ENCODE measurements at regions not wholly inside any gene's neighbourhood (a gene's known extent, or its start where the extent isn't known, plus 50 kb on each side); places are given as distances from the start of the nearest gene placed in this dataset.

DNA sequence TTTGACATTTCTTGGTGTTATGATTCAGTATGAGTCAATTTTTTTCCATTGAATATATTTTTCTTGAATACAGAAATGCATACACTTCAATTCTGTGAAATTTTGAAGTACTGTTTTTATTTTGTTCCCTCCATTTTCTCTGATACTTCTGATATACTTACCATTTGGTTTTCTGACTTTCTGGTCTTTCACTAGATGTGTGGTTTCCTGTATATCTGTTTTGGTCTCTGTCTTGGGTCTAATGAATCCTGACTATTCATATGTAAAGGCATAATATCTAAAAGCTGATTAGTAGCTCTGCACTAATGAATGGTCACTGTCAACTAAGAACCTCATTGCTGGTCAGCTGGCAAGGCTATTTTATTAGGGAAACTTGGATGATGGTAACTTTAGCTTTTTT lies 345.6 kb downstream of the GRB14 start:
- TF ChIP-seq RAD21 (IDR thresholded peaks at IDR 0.05; ENCODE audit: low read depth) (no peak), EZH2phosphoT487 (IDR thresholded peaks at IDR 0.05; ENCODE audit: borderline replicate concordance) (no peak), POLR2A (IDR thresholded peaks at IDR 0.05; ENCODE audit: borderline replicate concordance, extremely low read depth, insufficient read depth, insufficient read length) (no peak), EZH2 (IDR thresholded peaks at IDR 0.05) (no peak), POLR2AphosphoS5 (IDR thresholded peaks at IDR 0.05; ENCODE audit: low read depth, low read length) (no peak)
- TF ChIP-seq, protein P1, sequence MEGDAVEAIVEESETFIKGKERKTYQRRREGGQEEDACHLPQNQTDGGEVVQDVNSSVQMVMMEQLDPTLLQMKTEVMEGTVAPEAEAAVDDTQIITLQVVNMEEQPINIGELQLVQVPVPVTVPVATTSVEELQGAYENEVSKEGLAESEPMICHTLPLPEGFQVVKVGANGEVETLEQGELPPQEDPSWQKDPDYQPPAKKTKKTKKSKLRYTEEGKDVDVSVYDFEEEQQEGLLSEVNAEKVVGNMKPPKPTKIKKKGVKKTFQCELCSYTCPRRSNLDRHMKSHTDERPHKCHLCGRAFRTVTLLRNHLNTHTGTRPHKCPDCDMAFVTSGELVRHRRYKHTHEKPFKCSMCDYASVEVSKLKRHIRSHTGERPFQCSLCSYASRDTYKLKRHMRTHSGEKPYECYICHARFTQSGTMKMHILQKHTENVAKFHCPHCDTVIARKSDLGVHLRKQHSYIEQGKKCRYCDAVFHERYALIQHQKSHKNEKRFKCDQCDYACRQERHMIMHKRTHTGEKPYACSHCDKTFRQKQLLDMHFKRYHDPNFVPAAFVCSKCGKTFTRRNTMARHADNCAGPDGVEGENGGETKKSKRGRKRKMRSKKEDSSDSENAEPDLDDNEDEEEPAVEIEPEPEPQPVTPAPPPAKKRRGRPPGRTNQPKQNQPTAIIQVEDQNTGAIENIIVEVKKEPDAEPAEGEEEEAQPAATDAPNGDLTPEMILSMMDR (IDR thresholded peaks at IDR 0.05 in 2 of 3, conservative IDR thresholded peaks at IDR 0.05 in 1 of 3; ENCODE audit: borderline replicate concordance in 1 of 3, insufficient read depth in 1 of 3, low read depth in 2 of 3, low read length in 2 of 3): no peak
